Astrocyte (in vitro differentiated cells and primary cell): ENCODE measurements at regions not wholly inside any gene's neighbourhood (a gene's known extent, or its start where the extent isn't known, plus 50 kb on each side); places are given as distances from the start of the nearest gene placed in this dataset.

Experiments
- DNase-seq: peaks from one replicate; pipeline ENCODE4 v3.0.0-alpha.2; 2010; ENCODE audit warnings: low read depth
- FAIRE-seq: peaks from 2 replicates; lab custom pipeline; 2011; peaks lifted over from hg19 to GRCh38; lab: Jason Lieb, UNC
- H2AFZ ChIP-seq: 2 replicates; pipeline ENCODE4 v1.6.0; 2012; ENCODE audit warnings: low read depth, low read length, inconsistent platforms
- H3K27ac ChIP-seq: 2 replicates; pipeline ENCODE4 v1.5.1; 2011; ENCODE audit warnings: low read depth, low read length, inconsistent platforms
- H3K27me3 ChIP-seq: 2 replicates; pipeline ENCODE4 v1.6.0; 2011; ENCODE audit warnings: low read length, inconsistent platforms; ENCODE audit not compliant: insufficient read depth
- H3K36me3 ChIP-seq: 2 replicates; pipeline ENCODE4 v1.5.1; 2011; ENCODE audit warnings: low read length, inconsistent platforms; ENCODE audit not compliant: insufficient read depth
- H3K4me1 ChIP-seq: 2 replicates; pipeline ENCODE4 v1.5.1; 2011; ENCODE audit warnings: low read length, inconsistent platforms; ENCODE audit not compliant: insufficient read depth
- H3K4me2 ChIP-seq: 2 replicates; pipeline ENCODE4 v1.6.0; 2012; ENCODE audit warnings: low read length, inconsistent platforms
- H3K4me3 ChIP-seq: 2 replicates; pipeline ENCODE4 v1.5.1; 2011; ENCODE audit warnings: low read depth, mild to moderate bottlenecking, low read length, inconsistent platforms; ENCODE audit not compliant: insufficient read depth
- H3K79me2 ChIP-seq: 2 replicates; pipeline ENCODE4 v1.6.0; 2012; ENCODE audit warnings: mild to moderate bottlenecking, low read length, inconsistent platforms; ENCODE audit not compliant: insufficient read depth
- H3K9ac ChIP-seq: 2 replicates; pipeline ENCODE4 v1.6.0; 2012; ENCODE audit warnings: mild to moderate bottlenecking, low read length, inconsistent platforms
- H3K9me3 ChIP-seq: 2 replicates; pipeline ENCODE4 v1.5.1; 2012; ENCODE audit warnings: low read depth, mild to moderate bottlenecking, low read length, inconsistent platforms; ENCODE audit not compliant: insufficient read depth
- H4K20me1 ChIP-seq: 2 replicates; pipeline ENCODE4 v1.6.0; 2012; ENCODE audit warnings: low read length, inconsistent platforms; ENCODE audit not compliant: insufficient read depth
- H3K27ac Mint-ChIP-seq: one replicate; pipeline ENCODE4 v1.8.0; 2021; ENCODE audit warnings: mild to moderate bottlenecking, mixed read lengths; ENCODE audit not compliant: unreplicated experiment
- H3K27me3 Mint-ChIP-seq: one replicate; pipeline ENCODE4 v1.8.0; 2021; ENCODE audit warnings: low read depth, mixed read lengths; ENCODE audit not compliant: unreplicated experiment
- H3K36me3 Mint-ChIP-seq: one replicate; pipeline ENCODE4 v1.8.0; 2021; ENCODE audit warnings: low read depth, mixed read lengths; ENCODE audit not compliant: unreplicated experiment
- H3K4me1 Mint-ChIP-seq: one replicate; pipeline ENCODE4 v1.8.0; 2021; ENCODE audit warnings: low read depth, mixed read lengths; ENCODE audit not compliant: unreplicated experiment
- H3K4me3 Mint-ChIP-seq: one replicate; pipeline ENCODE4 v1.8.0; 2021; ENCODE audit warnings: mild to moderate bottlenecking, moderate library complexity, mixed read lengths; ENCODE audit not compliant: unreplicated experiment
- H3K9me3 Mint-ChIP-seq: one replicate; pipeline ENCODE4 v1.8.0; 2021; ENCODE audit warnings: mild to moderate bottlenecking, mixed read lengths; ENCODE audit not compliant: unreplicated experiment
- EZH2 ChIP-seq: IDR thresholded peaks from 2 replicates; pipeline ENCODE4 v1.6.1; 2012; ENCODE audit warnings: mild to moderate bottlenecking, low read length, inconsistent platforms; ENCODE audit not compliant: insufficient read depth
- TF ChIP-seq, protein P1 (sequence below): IDR thresholded peaks from 2 replicates; pipeline ENCODE4 v1.5.1; 2011; ENCODE audit warnings: low read depth, mild to moderate bottlenecking, inconsistent platforms, low read length, moderate library complexity; ENCODE audit not compliant: insufficient read depth

DNA sequence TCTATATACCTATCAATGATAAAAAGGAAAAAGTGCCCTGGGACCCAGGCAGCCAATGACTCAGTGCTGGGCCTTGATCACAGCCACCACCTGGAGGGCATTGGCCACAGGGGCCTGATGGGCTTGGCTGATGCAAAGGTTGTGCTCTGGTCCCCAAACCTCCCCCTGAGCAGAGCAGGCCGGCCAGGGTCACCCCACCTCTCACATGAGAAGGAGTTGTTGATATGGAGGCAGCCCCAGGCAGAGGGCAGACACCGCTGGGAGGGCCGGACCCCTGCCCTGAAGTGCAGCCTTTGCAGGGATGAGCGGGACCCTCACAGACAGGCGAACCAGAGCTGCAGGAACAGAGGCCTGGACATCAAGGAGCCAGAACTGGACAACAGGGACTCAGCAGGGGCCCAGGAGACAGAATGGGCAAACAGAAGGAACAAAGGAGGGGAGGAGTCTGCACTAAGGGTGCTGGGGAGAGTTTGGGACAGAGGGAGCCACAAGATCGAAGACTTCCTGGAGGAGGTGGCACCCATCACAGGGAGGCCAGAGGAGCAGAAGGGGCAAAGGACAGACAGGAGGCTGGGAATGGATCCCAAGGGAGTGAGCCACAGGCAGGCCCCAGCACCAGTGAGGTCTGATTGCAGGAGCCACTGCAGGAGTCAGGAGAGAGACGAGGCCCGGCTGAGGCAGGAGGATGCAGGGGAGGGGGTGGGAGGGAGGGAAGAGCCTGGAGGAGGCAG lies 105.0 kb downstream of the TNFAIP2 start:
- Mint-ChIP-seq H3K4me3 (no peak overlapping the region), H3K4me1 (no peaks in the 10 kb centered on the region), H3K27ac (no peak overlapping the region), H3K27me3 (peaks cover 48% of the 10 kb centered on the region), H3K36me3 (no peaks in the 10 kb centered on the region), H3K9me3 (no peaks in the 10 kb centered on the region)
- Histone ChIP-seq H2AFZ (no peak overlapping the region), H4K20me1 (no peaks in the 10 kb centered on the region), H3K9me3 (no peaks in the 10 kb centered on the region), H3K27me3 (peaks cover 27% of the 10 kb centered on the region), H3K9ac (no peak overlapping the region), H3K27ac (no peak overlapping the region), H3K36me3 (no peaks in the 10 kb centered on the region), H3K4me1 (no peaks in the 10 kb centered on the region), H3K4me2 (no peak overlapping the region), H3K79me2 (no peaks in the 10 kb centered on the region), H3K4me3 (no peak overlapping the region)
- TF ChIP-seq, protein P1, sequence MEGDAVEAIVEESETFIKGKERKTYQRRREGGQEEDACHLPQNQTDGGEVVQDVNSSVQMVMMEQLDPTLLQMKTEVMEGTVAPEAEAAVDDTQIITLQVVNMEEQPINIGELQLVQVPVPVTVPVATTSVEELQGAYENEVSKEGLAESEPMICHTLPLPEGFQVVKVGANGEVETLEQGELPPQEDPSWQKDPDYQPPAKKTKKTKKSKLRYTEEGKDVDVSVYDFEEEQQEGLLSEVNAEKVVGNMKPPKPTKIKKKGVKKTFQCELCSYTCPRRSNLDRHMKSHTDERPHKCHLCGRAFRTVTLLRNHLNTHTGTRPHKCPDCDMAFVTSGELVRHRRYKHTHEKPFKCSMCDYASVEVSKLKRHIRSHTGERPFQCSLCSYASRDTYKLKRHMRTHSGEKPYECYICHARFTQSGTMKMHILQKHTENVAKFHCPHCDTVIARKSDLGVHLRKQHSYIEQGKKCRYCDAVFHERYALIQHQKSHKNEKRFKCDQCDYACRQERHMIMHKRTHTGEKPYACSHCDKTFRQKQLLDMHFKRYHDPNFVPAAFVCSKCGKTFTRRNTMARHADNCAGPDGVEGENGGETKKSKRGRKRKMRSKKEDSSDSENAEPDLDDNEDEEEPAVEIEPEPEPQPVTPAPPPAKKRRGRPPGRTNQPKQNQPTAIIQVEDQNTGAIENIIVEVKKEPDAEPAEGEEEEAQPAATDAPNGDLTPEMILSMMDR = no peak
- TF ChIP-seq EZH2 = no peak
- DNase-seq (no peak), FAIRE-seq (no peak)

DNA sequence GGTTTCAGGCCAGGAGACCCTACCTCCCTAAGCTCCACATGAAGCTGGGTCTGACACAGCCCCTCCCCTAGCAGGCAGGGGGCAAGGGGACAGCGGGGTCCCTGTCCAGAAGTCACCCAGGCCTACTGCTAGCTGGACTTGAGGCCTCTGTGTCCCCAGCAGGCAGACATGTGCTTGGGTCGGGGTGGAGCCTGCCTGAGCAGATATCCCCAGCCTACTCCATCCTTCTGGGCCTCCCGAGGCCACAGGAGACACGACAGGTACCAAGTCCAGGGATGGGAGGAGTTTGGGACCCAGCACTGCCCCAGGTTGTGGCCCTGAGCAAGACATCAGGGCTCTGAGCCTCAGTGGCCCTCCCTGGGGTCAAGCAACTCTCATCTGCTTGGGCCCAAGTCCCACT lies 105.2 kb upstream of the EIF5 start:
- no peaks in the 10 kb centered on the region for H3K4me1 Mint-ChIP-seq
- Histone ChIP-seq H2AFZ (no peak overlapping the region), H3K9ac (no peak overlapping the region), H3K4me1 (no peaks in the 10 kb centered on the region), H3K27ac (no peak overlapping the region), H3K4me3 (no peak overlapping the region), H3K36me3 (no peaks in the 10 kb centered on the region), H3K79me2 (no peaks in the 10 kb centered on the region), H3K9me3 (no peaks in the 10 kb centered on the region), H3K4me2 (no peak overlapping the region), H3K27me3 (peaks cover 27% of the 10 kb centered on the region), H4K20me1 (no peaks in the 10 kb centered on the region)
- TF ChIP-seq EZH2 = no peak
- TF ChIP-seq, protein P1 = no peak
- H3K27ac Mint-ChIP-seq = no peak overlapping the region
- no peak for FAIRE-seq
- no peak for DNase-seq
- H3K4me3 Mint-ChIP-seq = no peak overlapping the region
- H3K9me3 Mint-ChIP-seq = peaks cover 1% of the 10 kb centered on the region
- peaks cover 50% of the 10 kb centered on the region for H3K27me3 Mint-ChIP-seq
- no peaks in the 10 kb centered on the region for H3K36me3 Mint-ChIP-seq

DNA sequence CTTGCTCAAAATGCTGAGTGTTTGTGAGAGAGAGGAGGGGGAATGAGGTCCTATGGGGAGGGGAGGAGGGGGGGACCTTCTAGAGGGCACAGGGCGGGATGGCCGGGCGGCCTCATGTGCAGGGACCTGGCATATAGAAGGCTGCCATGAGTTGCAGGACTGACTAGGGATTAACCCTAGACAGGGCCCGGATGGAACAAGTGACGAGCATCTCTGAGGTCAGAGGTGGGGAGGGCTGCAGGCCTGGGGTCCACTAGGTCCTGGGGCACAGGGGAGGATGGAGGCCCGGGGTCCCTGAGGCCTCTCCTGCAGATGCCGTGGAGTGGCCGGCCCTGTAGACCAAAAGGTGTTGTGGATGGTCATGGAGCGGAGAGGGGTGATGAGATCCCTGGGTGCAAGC lies 104.0 kb upstream of the EIF5 start:
- Mint-ChIP-seq H3K27me3 (peaks cover 52% of the 10 kb centered on the region), H3K4me3 (no peak overlapping the region), H3K4me1 (no peaks in the 10 kb centered on the region), H3K36me3 (peaks cover 4% of the 10 kb centered on the region), H3K27ac (no peak overlapping the region), H3K9me3 (peaks cover 7% of the 10 kb centered on the region)
- Histone ChIP-seq H3K79me2 (no peaks in the 10 kb centered on the region), H3K36me3 (no peaks in the 10 kb centered on the region), H3K27me3 (peaks cover 18% of the 10 kb centered on the region), H3K9me3 (no peaks in the 10 kb centered on the region), H3K4me1 (no peaks in the 10 kb centered on the region), H3K4me2 (no peak overlapping the region), H3K9ac (no peak overlapping the region), H3K27ac (no peak overlapping the region), H3K4me3 (no peak overlapping the region), H4K20me1 (no peaks in the 10 kb centered on the region), H2AFZ (no peak overlapping the region)
- DNase-seq (no peak), FAIRE-seq (no peak)
- TF ChIP-seq, protein P1 = no peak
- TF ChIP-seq EZH2 = no peak
